NCI-H1417 treated with DMSO at 0.1 percent for 48 hours (cell line): ENCODE measurements at regions not wholly inside any gene's neighbourhood (a gene's known extent, or its start where the extent isn't known, plus 50 kb on each side); places are given as distances from the start of the nearest gene placed in this dataset.
"Not testable (repeated sequence)": the region's sequence is repeated elsewhere in the genome, so short reads cannot be mapped to it uniquely, and the experiment has no call there.

Experiments
- DNase-seq: peaks from one replicate; lab custom pipeline; 2025; lab: John Stamatoyannopoulos, UW

- DNase-seq: not testable (repeated sequence)
Observed at GRCh38 chr16:72729552-72729951, 318.4 kb downstream of the ZFHX3 start.

- no peak for DNase-seq
Observed at GRCh38 chr16:72728516-72728915, 319.4 kb downstream of the ZFHX3 start.

- DNase-seq: no peak
Observed at GRCh38 chr16:72727565-72727964, 320.4 kb downstream of the ZFHX3 start.

- no peak for DNase-seq
Observed at GRCh38 chr16:72725643-72726042, 322.3 kb downstream of the ZFHX3 start.

- DNase-seq: no peak
Observed at GRCh38 chr16:72723781-72724180, 324.1 kb downstream of the ZFHX3 start.

- peak; percentile 79 for DNase-seq
Observed at GRCh38 chr16:72722552-72722951, 325.4 kb downstream of the ZFHX3 start.

GRCh38 chr16:72721981-72722380 lies 325.9 kb downstream of the ZFHX3 start:
- DNase-seq: no peak

GRCh38 chr16:72715267-72715666 lies 332.7 kb downstream of the ZFHX3 start:
- DNase-seq: no peak

GRCh38 chr16:72711823-72712222 lies 336.1 kb downstream of the ZFHX3 start:
- no peak for DNase-seq

- no peak for DNase-seq
Observed at GRCh38 chr16:72705801-72706200, 342.1 kb downstream of the ZFHX3 start.

- DNase-seq: no peak
Observed at GRCh38 chr16:72704746-72705372, 343.1 kb downstream of the ZFHX3 start.

- DNase-seq: no peak
Observed at GRCh38 chr16:72689851-72690250, 358.1 kb downstream of the ZFHX3 start.

- no peak for DNase-seq
Observed at GRCh38 chr16:72680732-72681131, 367.2 kb downstream of the ZFHX3 start.

GRCh38 chr16:72679856-72680255 lies 368.1 kb downstream of the ZFHX3 start:
- DNase-seq: no peak

- no peak for DNase-seq
Observed at GRCh38 chr16:72677662-72678447, 370.1 kb downstream of the ZFHX3 start.

GRCh38 chr16:72673118-72673517 lies 374.8 kb downstream of the ZFHX3 start:
- DNase-seq: no peak

GRCh38 chr16:72666267-72666666 lies 381.7 kb downstream of the ZFHX3 start:
- DNase-seq: no peak

- no peak for DNase-seq
Observed at GRCh38 chr16:72665701-72666100, 382.2 kb downstream of the ZFHX3 start.

- peak; percentile 92 for DNase-seq
Observed at GRCh38 chr16:72664509-72665408, 383.2 kb downstream of the ZFHX3 start.

GRCh38 chr16:72664056-72664508 lies 383.8 kb downstream of the ZFHX3 start:
- no peak for DNase-seq

GRCh38 chr16:72658888-72659717 lies 388.8 kb downstream of the ZFHX3 start:
- no peak for DNase-seq

GRCh38 chr16:72657791-72658190 lies 390.1 kb downstream of the ZFHX3 start:
- no peak for DNase-seq
